SKM-1 treated with dmso at 0.1 percent for 144 hours (cell line): ENCODE measurements at regions not wholly inside any gene's neighbourhood (a gene's known extent, or its start where the extent isn't known, plus 50 kb on each side); places are given as distances from the start of the nearest gene placed in this dataset.

Experiments
- DNase-seq: peaks from one replicate; lab custom pipeline; 2025; ENCODE audit not compliant: unreplicated experiment; lab: John Stamatoyannopoulos, UW

GRCh38 chr16:73326221-73326620, 278.3 kb upstream of the ZFHX3 start:
- no peak for DNase-seq

GRCh38 chr16:73323880-73324279, 276.0 kb upstream of the ZFHX3 start:
- no peak for DNase-seq

GRCh38 chr16:73322856-73323255, 274.9 kb upstream of the ZFHX3 start:
- DNase-seq, result no peak

- DNase-seq, result no peak
These were observed 273.9 kb upstream of the ZFHX3 start for GRCh38 chr16:73321853-73322252.

- DNase-seq, result no peak
These were observed 271.8 kb upstream of the ZFHX3 start for GRCh38 chr16:73319737-73320136.

GRCh38 chr16:73319261-73319660, 271.3 kb upstream of the ZFHX3 start:
- no peak for DNase-seq

GRCh38 chr16:73317321-73317857, 269.5 kb upstream of the ZFHX3 start:
- DNase-seq, result no peak

- DNase-seq, result no peak
These were observed 267.7 kb upstream of the ZFHX3 start for GRCh38 chr16:73315645-73316044.

- DNase-seq, result no peak
These were observed 266.0 kb upstream of the ZFHX3 start for GRCh38 chr16:73313950-73314349.

GRCh38 chr16:73311857-73312723, 264.2 kb upstream of the ZFHX3 start:
- no peak for DNase-seq

- no peak for DNase-seq
These were observed 260.8 kb upstream of the ZFHX3 start for GRCh38 chr16:73308771-73309170.

GRCh38 chr16:73306901-73307413, 259.0 kb upstream of the ZFHX3 start:
- DNase-seq, result no peak

GRCh38 chr16:73304008-73304774, 256.3 kb upstream of the ZFHX3 start:
- no peak for DNase-seq

- no peak for DNase-seq
These were observed 255.0 kb upstream of the ZFHX3 start for GRCh38 chr16:73302942-73303341.

- no peak for DNase-seq
These were observed 254.1 kb upstream of the ZFHX3 start for GRCh38 chr16:73301984-73302383.

- DNase-seq, result no peak
These were observed 251.4 kb upstream of the ZFHX3 start for GRCh38 chr16:73299346-73299745.

GRCh38 chr16:73298562-73298961, 250.6 kb upstream of the ZFHX3 start:
- DNase-seq, result no peak

- DNase-seq, result no peak
These were observed 242.3 kb upstream of the ZFHX3 start for GRCh38 chr16:73290258-73290657.

- DNase-seq, result no peak
These were observed 241.3 kb upstream of the ZFHX3 start for GRCh38 chr16:73289232-73289631.

GRCh38 chr16:73288520-73288919, 240.6 kb upstream of the ZFHX3 start:
- DNase-seq, result no peak

- no peak for DNase-seq
These were observed 240.0 kb upstream of the ZFHX3 start for GRCh38 chr16:73287859-73288405.
